ENCODE measurements at regions not wholly inside any gene's neighbourhood (a gene's known extent, or its start where the extent isn't known, plus 50 kb on each side); places are given as distances from the start of the nearest gene placed in this dataset.

- Histone ChIP-seq H3K4me3 (ENCODE audit: low read depth, low read length, poor library complexity, severe bottlenecking) (no peak overlapping the region), H3K27me3 (replicated peaks; ENCODE audit: insufficient read depth, low read depth, low read length, poor library complexity) (peaks cover 18% of the 10 kb centered on the region), H3K9me3 (ENCODE audit: low read depth, low read length, poor library complexity, severe bottlenecking) (no peaks in the 10 kb centered on the region), H3K4me1 (ENCODE audit: insufficient read depth, low read length, poor library complexity, severe bottlenecking) (no peaks in the 10 kb centered on the region), H3K36me3 (ENCODE audit: insufficient read depth, low read length, poor library complexity, severe bottlenecking) (no peaks in the 10 kb centered on the region), H3K27ac (ENCODE audit: low read depth, low read length, poor library complexity, severe bottlenecking) (no peak overlapping the region)
- TF ChIP-seq EZH2 (IDR thresholded peaks at IDR 0.05; ENCODE audit: borderline replicate concordance, low read depth, low read length, poor library complexity, severe bottlenecking): no peak
- no peak for TF ChIP-seq CTCF (conservative IDR thresholded peaks at IDR 0.05; ENCODE audit: low read depth, low read length)
- ChIA-PET POLR2A (ENCODE audit: low non-redundant PET) (no interaction called here), CTCF (no interaction called here)
- intact Hi-C loops (cut with micrococcal nuclease; ENCODE audit: unreplicated experiment): no loop called here
- no TSS peak for BruUV-seq (replicated peaks)
- DNase-seq (ENCODE audit: low spot score): no peak
Measured at GRCh38 chr10:76686201-76686600, 951.4 kb downstream of the KCNMA1 start.

- ChIA-PET CTCF (no interaction called here), POLR2A (ENCODE audit: low non-redundant PET) (no interaction called here)
- Histone ChIP-seq H3K27me3 (replicated peaks; ENCODE audit: insufficient read depth, low read depth, low read length, poor library complexity) (peaks cover 19% of the 10 kb centered on the region), H3K4me1 (ENCODE audit: insufficient read depth, low read length, poor library complexity, severe bottlenecking) (no peaks in the 10 kb centered on the region), H3K9me3 (ENCODE audit: low read depth, low read length, poor library complexity, severe bottlenecking) (no peaks in the 10 kb centered on the region), H3K4me3 (ENCODE audit: low read depth, low read length, poor library complexity, severe bottlenecking) (no peak overlapping the region), H3K27ac (ENCODE audit: low read depth, low read length, poor library complexity, severe bottlenecking) (no peak overlapping the region), H3K36me3 (ENCODE audit: insufficient read depth, low read length, poor library complexity, severe bottlenecking) (no peaks in the 10 kb centered on the region)
- TF ChIP-seq EZH2 (IDR thresholded peaks at IDR 0.05; ENCODE audit: borderline replicate concordance, low read depth, low read length, poor library complexity, severe bottlenecking) (no peak), CTCF (conservative IDR thresholded peaks at IDR 0.05; ENCODE audit: low read depth, low read length) (no peak)
- no peak for DNase-seq (ENCODE audit: low spot score)
- intact Hi-C loops (cut with micrococcal nuclease; ENCODE audit: unreplicated experiment): no loop called here
- BruUV-seq (replicated peaks): no TSS peak
Measured at GRCh38 chr10:76684968-76685367, 952.6 kb downstream of the KCNMA1 start.

GRCh38 chr10:76681153-76681552 lies 956.5 kb downstream of the KCNMA1 start:
- BruUV-seq (replicated peaks): no TSS peak
- Histone ChIP-seq H3K4me1 (ENCODE audit: insufficient read depth, low read length, poor library complexity, severe bottlenecking) (no peaks in the 10 kb centered on the region), H3K27me3 (replicated peaks; ENCODE audit: insufficient read depth, low read depth, low read length, poor library complexity) (peaks cover 30% of the 10 kb centered on the region), H3K9me3 (ENCODE audit: low read depth, low read length, poor library complexity, severe bottlenecking) (no peaks in the 10 kb centered on the region), H3K4me3 (ENCODE audit: low read depth, low read length, poor library complexity, severe bottlenecking) (no peak overlapping the region), H3K27ac (ENCODE audit: low read depth, low read length, poor library complexity, severe bottlenecking) (no peak overlapping the region), H3K36me3 (ENCODE audit: insufficient read depth, low read length, poor library complexity, severe bottlenecking) (no peaks in the 10 kb centered on the region)
- ChIA-PET CTCF (no interaction called here), POLR2A (ENCODE audit: low non-redundant PET) (no interaction called here)
- TF ChIP-seq EZH2 (IDR thresholded peaks at IDR 0.05; ENCODE audit: borderline replicate concordance, low read depth, low read length, poor library complexity, severe bottlenecking): no peak
- TF ChIP-seq CTCF (conservative IDR thresholded peaks at IDR 0.05; ENCODE audit: low read depth, low read length): no peak
- DNase-seq (ENCODE audit: low spot score): peak; percentile 13
- intact Hi-C loops (cut with micrococcal nuclease; ENCODE audit: unreplicated experiment): no loop called here

Data from A673 (cell line).